ENCODE measurements at regions not wholly inside any gene's neighbourhood (a gene's known extent, or its start where the extent isn't known, plus 50 kb on each side); places are given as distances from the start of the nearest gene placed in this dataset.

GRCh38 chr13:75995966-75996365 is 359.8 kb downstream of the LMO7 start:
- TF ChIP-seq CTCF (IDR thresholded peaks at IDR 0.05; ENCODE audit: extremely low read depth in 1 of 2, insufficient read depth in 1 of 2, low read depth in 1 of 2, low read length in 2 of 2) (no peak), EZH2 (IDR thresholded peaks at IDR 0.05; ENCODE audit: borderline replicate concordance, low read depth, low read length, severe bottlenecking) (no peak), POLR2A (IDR thresholded peaks at IDR 0.05; ENCODE audit: low read depth, low read length) (no peak), POLR2AphosphoS5 (IDR thresholded peaks at IDR 0.05; ENCODE audit: insufficient read depth, low read depth, low read length) (no peak), MAX (IDR thresholded peaks at IDR 0.05; ENCODE audit: insufficient read depth, insufficient read length) (no peak), GATA2 (IDR thresholded peaks at IDR 0.05; ENCODE audit: insufficient read depth, insufficient read length, low read depth, low read length) (no peak), FOS (IDR thresholded peaks at IDR 0.05; ENCODE audit: borderline replicate concordance, insufficient read depth, low read length) (no peak), JUN (IDR thresholded peaks at IDR 0.05; ENCODE audit: borderline replicate concordance, insufficient read depth, insufficient read length, low read depth) (no peak)

Measured in endothelial cell of umbilical vein (primary cell).